ENCODE measurements at regions not wholly inside any gene's neighbourhood (a gene's known extent, or its start where the extent isn't known, plus 50 kb on each side); places are given as distances from the start of the nearest gene placed in this dataset.
"Not testable (repeated sequence)": the region's sequence is repeated elsewhere in the genome, so short reads cannot be mapped to it uniquely, and the experiment has no call there.

GRCh38 chr2:114219456-114219855 lies 223.0 kb upstream of the DPP10 start:
- no peak for DNase-seq
- intact Hi-C loops (cut with DNase I), result no loop called here
- no peak for ATAC-seq

DNA sequence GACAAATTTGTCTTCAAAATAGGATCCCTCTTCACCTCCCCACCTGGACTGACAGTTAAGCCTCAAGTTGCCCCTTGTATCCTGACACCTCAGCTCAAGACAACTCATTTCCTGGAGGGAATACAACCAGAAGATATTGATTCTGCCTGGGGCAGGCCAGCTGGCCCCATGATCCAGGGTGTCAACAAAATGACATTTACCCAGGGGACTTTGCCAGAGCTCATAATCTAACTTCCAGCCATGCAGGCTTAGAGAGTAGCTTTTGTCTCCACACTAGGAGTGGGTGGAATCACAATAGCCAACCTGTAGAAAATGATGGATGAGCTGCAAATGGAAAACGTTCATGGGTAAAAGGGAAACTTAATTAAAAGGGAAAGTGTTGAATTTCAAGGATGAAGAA lies 220.1 kb upstream of the DPP10 start:
- ATAC-seq (no peak), DNase-seq (no peak)
- intact Hi-C loops (cut with DNase I), result no loop called here

GRCh38 chr2:114231921-114232320 lies 210.5 kb upstream of the DPP10 start:
- intact Hi-C loops (cut with DNase I), result no loop called here
- ATAC-seq, result no peak

GRCh38 chr2:114237331-114237730 lies 205.1 kb upstream of the DPP10 start:
- DNase-seq, result no peak
- intact Hi-C loops (cut with DNase I), result no loop called here
- no peak for ATAC-seq

More at GRCh38 chr2:114231921-114232320, 210.5 kb upstream of the DPP10 start:
- DNase-seq, result no peak

- ATAC-seq (no peak), DNase-seq (no peak)
- intact Hi-C loops (cut with DNase I), result no loop called here
These were observed 203.4 kb upstream of the DPP10 start for GRCh38 chr2:114238910-114239559.

DNA sequence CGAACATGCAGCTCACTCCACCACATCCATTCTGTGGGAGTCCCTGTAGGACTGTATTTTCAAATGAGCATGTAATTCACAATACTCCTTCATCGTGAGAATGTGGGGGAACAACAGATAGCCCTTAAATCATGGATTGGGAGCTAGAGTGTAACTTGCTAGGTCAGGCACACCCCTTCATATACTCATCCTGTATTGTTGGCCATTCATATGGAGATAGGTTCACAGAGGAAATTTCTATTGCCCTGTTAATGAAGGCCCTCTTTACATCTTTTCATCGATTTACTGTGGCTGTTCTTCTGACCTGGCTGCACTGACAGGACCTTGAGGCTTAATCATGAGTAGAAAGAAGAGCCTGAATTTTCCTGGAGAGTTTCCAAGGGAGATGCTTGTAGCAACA lies 193.8 kb upstream of the DPP10 start:
- intact Hi-C loops (cut with DNase I), result no loop called here
- no peak for DNase-seq
- ATAC-seq, result no peak

DNA sequence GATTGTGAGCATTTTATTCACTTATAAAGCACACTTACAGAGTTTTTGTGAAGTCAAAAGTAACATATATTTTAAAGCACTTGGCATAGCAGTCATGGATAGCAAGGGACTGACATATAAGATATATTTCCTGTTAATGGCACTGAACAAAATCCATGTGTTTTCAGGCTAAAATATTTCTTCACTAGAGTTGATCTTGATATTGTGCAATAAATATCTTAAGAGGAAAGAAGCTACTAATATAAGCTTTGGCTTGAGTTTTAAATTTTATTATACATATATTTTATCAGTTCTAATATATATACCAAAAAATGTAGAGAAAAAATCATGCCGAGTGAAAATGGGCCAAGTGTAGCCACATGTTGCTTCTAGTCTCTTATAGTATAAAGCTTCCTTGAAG lies 189.7 kb upstream of the DPP10 start:
- DNase-seq (no peak), ATAC-seq (no peak)
- intact Hi-C loops (cut with DNase I), result no loop called here

- DNase-seq, result no peak
- intact Hi-C loops (cut with DNase I), result no loop called here
- no peak for ATAC-seq
These were observed 187.6 kb upstream of the DPP10 start for GRCh38 chr2:114254875-114255274.

DNA sequence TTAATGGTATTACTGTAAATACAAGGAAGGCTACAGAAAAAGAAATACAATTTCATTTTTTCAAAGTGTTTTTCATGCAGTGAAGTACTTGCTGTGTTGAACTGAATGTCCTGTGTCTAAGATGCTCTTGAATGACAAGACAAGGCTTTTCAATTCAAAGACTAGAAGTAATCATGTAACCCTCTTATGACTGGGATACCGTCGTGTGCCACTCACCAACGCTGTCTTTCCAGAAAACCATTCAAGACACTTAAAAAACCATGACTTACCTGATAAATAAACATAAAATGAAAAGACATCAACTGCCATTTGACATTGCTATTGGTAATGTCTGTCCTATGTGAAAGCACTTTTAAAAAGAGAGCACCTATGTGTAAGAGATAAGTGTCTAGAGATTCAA lies 183.1 kb upstream of the DPP10 start:
- DNase-seq, result no peak
- ATAC-seq, result no peak
- intact Hi-C loops (cut with DNase I), result no loop called here

GRCh38 chr2:114261366-114261765 lies 181.1 kb upstream of the DPP10 start:
- ATAC-seq (no peak), DNase-seq (no peak)
- intact Hi-C loops (cut with DNase I), result no loop called here

DNA sequence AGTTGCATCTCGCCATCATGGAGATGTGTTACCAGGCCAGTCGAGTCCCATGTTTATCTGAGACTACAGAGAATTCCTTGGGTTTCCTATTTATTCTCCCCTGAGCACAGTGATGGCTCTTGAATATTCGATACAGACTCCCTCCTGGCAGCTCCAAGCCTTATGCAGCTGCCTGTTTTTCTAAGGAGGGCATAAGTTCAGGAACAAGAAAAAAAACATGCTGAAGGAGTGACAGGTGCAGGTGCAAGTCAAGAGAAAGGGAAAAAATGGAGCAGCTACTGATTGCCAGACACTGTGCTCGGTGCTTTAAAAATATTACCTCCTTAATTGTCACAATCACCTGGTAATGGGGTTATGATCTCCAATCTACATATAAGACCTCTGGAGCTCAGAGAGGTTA lies 177.2 kb upstream of the DPP10 start:
- intact Hi-C loops (cut with DNase I), result no loop called here
- no peak for ATAC-seq

DNA sequence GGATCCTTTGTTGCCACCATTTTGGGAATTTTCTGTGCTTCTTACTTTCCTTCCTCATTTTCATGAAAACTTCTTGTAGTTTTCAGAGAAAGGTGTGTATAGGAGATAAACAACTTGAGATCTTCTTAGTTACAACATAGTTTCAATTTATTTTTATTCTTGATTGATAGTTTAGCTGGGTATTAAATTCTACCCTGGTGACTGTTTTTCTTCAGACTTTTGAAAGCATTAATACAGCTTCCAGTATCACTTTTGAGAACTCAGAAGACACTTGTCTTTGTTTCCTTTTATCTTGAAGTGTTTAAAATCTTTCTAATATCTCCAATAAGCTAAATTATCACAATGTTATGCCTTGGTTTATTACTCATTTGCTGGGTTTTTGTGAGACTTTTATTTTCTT lies 167.5 kb upstream of the DPP10 start:
- ATAC-seq (no peak), DNase-seq (no peak)
- intact Hi-C loops (cut with DNase I), result no loop called here

More for the DNA sequence above, 177.2 kb upstream of the DPP10 start:
- DNase-seq, result no peak

- DNase-seq (no peak), ATAC-seq (no peak)
- intact Hi-C loops (cut with DNase I), result no loop called here
These were observed 161.3 kb upstream of the DPP10 start for GRCh38 chr2:114281188-114281587.

GRCh38 chr2:114283774-114284173 lies 158.7 kb upstream of the DPP10 start:
- DNase-seq, result no peak
- intact Hi-C loops (cut with DNase I), result no loop called here
- no peak for ATAC-seq

DNA sequence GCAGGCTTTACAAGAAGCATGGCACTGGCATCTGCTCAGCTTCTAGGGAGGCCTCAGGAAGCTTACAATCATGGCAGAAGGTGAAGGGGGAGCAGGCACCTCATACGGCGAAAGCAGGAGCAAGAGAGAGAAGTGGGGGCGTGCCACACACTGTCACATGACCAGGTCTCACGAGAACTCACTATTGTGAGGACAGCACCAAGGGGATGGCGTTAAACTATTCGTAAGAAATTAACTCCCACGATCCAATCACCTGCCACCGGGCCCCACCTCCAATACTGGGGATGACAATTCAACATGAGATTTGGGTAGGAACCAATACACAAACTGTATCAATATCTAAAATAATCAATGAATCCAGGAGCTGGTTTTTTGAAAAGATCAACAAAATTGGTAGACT lies 156.0 kb upstream of the DPP10 start:
- no peak for ATAC-seq
- no peak for DNase-seq
- intact Hi-C loops (cut with DNase I), result no loop called here

- no peak for ATAC-seq
- intact Hi-C loops (cut with DNase I), result no loop called here
- no peak for DNase-seq
These were observed 149.1 kb upstream of the DPP10 start for GRCh38 chr2:114293355-114293754.

DNA sequence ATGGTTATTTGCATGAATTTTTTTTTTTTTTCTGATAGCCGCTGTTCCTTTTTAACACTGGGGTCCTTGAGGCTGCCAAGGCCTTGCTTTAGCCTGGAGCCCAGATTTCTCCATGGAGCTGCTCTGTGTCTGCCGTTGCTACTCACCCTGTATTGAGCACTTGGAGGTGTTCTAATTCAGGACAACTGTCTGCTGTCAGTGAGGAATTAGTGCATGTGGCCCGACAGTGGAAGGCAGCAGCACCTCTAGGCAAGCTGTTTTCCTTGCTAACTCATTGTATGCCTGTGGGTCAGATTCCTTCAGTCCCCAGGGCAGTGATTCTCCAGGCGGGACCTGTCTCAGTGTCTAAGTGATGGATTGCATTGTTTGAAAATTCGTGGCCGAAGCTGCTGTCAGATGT lies 147.7 kb upstream of the DPP10 start:
- DNase-seq (no peak), ATAC-seq (no peak)
- intact Hi-C loops (cut with DNase I), result no loop called here

DNA sequence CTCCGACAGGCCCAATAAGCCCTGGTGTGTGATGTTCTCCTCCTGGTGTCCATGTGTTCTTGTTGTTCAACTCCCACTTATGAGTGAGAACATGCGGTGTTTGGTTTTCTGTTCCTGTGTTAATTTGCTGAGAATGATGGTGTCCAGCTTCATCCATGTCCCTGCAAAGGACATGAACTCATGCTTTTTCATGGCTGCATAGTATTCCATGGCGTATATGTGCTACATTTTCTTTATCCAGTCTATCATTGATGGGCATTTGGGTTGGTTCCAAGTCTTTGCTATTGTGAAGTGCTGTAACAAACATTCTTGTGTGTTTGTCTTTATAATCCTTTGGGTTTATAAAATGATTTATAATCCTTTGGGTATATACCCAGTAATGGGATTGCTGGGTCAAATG lies 142.1 kb upstream of the DPP10 start:
- ATAC-seq; intact Hi-C loops (cut with DNase I); DNase-seq: not testable (repeated sequence)

DNA sequence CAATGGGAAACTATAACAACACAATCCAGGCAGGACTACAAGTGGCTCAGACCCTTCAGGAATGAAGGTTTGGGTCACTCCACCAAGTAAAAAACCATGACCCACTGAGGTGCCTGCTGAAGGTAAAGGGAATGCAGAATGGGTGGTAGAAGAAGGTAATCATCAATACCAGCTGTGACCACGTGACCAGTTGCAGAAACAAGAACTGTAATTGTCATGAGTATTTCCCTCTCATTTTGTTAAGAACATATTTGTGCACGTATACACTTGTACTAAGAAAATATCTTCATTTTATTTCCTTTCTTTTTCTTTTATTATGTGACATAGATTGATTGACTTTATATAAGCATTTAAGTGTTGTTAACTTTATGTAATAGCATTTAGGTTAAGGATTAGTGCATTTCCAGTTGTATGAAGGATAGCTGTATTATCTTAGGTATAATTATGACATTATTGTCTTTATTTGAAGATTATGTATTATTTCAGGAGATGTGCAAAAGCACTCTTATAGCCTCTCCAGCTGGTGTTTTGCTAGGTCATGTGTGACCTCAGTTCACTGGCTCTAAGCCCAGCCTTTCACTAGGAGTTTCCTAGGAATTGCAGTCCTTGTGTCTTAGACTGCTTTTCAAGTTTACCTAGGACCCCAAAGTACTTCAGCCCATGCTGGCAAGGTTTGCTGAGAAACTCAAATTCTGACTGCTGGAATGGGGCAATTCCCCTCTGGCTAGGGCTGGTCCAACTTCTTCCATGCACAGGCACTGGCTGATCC lies 125.7 kb upstream of the DPP10 start:
- intact Hi-C loops (cut with DNase I), result no loop called here
- ATAC-seq, result no peak

DNA sequence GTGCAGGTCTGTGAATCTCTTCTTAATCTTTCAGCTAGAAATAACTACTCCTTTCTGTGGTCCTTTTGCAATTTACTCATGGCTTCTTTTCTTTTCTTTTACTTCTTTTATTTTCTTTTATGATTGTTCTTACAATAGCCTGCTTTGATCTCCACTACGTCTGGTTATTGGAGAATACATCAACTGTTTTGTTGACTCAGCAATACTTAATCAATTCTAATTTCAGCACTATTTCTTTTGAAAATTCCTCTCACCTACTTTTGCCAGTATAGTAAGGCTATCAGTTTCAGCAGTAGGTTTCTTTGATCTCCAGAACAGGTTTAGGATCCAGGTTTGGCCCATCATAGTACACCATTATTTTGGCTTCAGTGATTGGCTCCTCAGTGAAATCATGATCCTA lies 111.8 kb upstream of the DPP10 start:
- DNase-seq, result no peak

More for the DNA sequence above, 125.7 kb upstream of the DPP10 start:
- no peak for DNase-seq

GRCh38 chr2:114331934-114332333 lies 110.5 kb upstream of the DPP10 start:
- DNase-seq (no peak), ATAC-seq (no peak)
- intact Hi-C loops (cut with DNase I), result no loop called here

More for the DNA sequence above, 111.8 kb upstream of the DPP10 start:
- ATAC-seq, result no peak
- intact Hi-C loops (cut with DNase I), result no loop called here

Measured in left cardiac atrium (tissue), 4 donors.